ENCODE measurements at regions not wholly inside any gene's neighbourhood (a gene's known extent, or its start where the extent isn't known, plus 50 kb on each side); places are given as distances from the start of the nearest gene placed in this dataset.
"Not testable (repeated sequence)": the region's sequence is repeated elsewhere in the genome, so short reads cannot be mapped to it uniquely, and the experiment has no call there.

GRCh38 chrX:121365572-121366161 is 318.3 kb downstream of the GLUD2 start:
- no peak for DNase-seq (ENCODE audit: low spot score)
- H3K4me3 ChIP-seq (ENCODE audit: low read depth in 1 of 3, low read length in 3 of 3): no peak overlapping the region
- WGBS: 38% methylated on average over 13 of the region's 13 CpGs
- no peak overlapping the region for H3K9ac ChIP-seq (ENCODE audit: low read depth in 1 of 2, low read length in 2 of 2)
- TF ChIP-seq EGR1 (IDR thresholded peaks at IDR 0.05; ENCODE audit: low read depth in 2 of 2) (no peak), TAF1 (conservative IDR thresholded peaks at IDR 0.05) (no peak), HNF4G (IDR thresholded peaks at IDR 0.05) (no peak), ATF3 (IDR thresholded peaks at IDR 0.05) (no peak), RAD21 (IDR thresholded peaks at IDR 0.05) (no peak), NR2F2 (IDR thresholded peaks at IDR 0.05) (no peak), SP1 (IDR thresholded peaks at IDR 0.05) (no peak), MAX (IDR thresholded peaks at IDR 0.05) (no peak), FOXA2 (IDR thresholded peaks at IDR 0.05) (no peak), ZBTB33 (IDR thresholded peaks at IDR 0.05) (no peak), GABPA (IDR thresholded peaks at IDR 0.05 in 1 of 2, conservative IDR thresholded peaks at IDR 0.05 in 1 of 2) (no peak), RXRA (IDR thresholded peaks at IDR 0.05) (no peak), JUND (IDR thresholded peaks at IDR 0.05) (no peak), HNF4A (conservative IDR thresholded peaks at IDR 0.05) (no peak)
- no peaks in the 10 kb centered on the region for H3K27me3 ChIP-seq (ENCODE audit: control insufficient read depth in 4 of 4, insufficient read depth in 4 of 4, low read length in 3 of 4)
- H3K36me3 ChIP-seq (ENCODE audit: control insufficient read depth in 4 of 4, insufficient read depth in 3 of 4, low read depth in 1 of 4, low read length in 3 of 4): no peaks in the 10 kb centered on the region
- no peak overlapping the region for H3K27ac ChIP-seq (ENCODE audit: low read depth in 1 of 2, low read length in 2 of 2)
- no peaks in the 10 kb centered on the region for H3K4me1 ChIP-seq (ENCODE audit: control insufficient read depth in 4 of 4, insufficient read depth in 4 of 4, low read length in 3 of 4)
- no peaks in the 10 kb centered on the region for H3K9me3 ChIP-seq (ENCODE audit: control insufficient read depth in 4 of 4, low read length in 3 of 4)

GRCh38 chrX:121374471-121374870 is 327.1 kb downstream of the GLUD2 start:
- Histone ChIP-seq H3K9me3 (ENCODE audit: control insufficient read depth in 4 of 4, low read length in 3 of 4) (no peaks in the 10 kb centered on the region), H3K27me3 (ENCODE audit: control insufficient read depth in 4 of 4, insufficient read depth in 4 of 4, low read length in 3 of 4) (no peaks in the 10 kb centered on the region), H3K4me1 (ENCODE audit: control insufficient read depth in 4 of 4, insufficient read depth in 4 of 4, low read length in 3 of 4) (no peaks in the 10 kb centered on the region), H3K4me3 (ENCODE audit: low read depth in 1 of 3, low read length in 3 of 3) (no peak overlapping the region), H3K9ac (ENCODE audit: low read depth in 1 of 2, low read length in 2 of 2) (no peak overlapping the region), H3K36me3 (ENCODE audit: control insufficient read depth in 4 of 4, insufficient read depth in 3 of 4, low read depth in 1 of 4, low read length in 3 of 4) (no peaks in the 10 kb centered on the region), H3K27ac (ENCODE audit: low read depth in 1 of 2, low read length in 2 of 2) (no peak overlapping the region)
- WGBS: 80% methylated on average over 3 of the region's 3 CpGs
- no peak for DNase-seq (ENCODE audit: low spot score)
- TF ChIP-seq JUND (IDR thresholded peaks at IDR 0.05) (no peak), HNF4A (conservative IDR thresholded peaks at IDR 0.05) (no peak), RXRA (IDR thresholded peaks at IDR 0.05) (no peak), YY1 (IDR thresholded peaks at IDR 0.05) (no peak), REST (IDR thresholded peaks at IDR 0.05) (no peak), FOXA1 (IDR thresholded peaks at IDR 0.05) (no peak), TAF1 (conservative IDR thresholded peaks at IDR 0.05) (no peak), GABPA (IDR thresholded peaks at IDR 0.05 in 1 of 2, conservative IDR thresholded peaks at IDR 0.05 in 1 of 2) (no peak), HNF4G (IDR thresholded peaks at IDR 0.05) (no peak), ATF3 (IDR thresholded peaks at IDR 0.05) (no peak), ZBTB33 (IDR thresholded peaks at IDR 0.05) (no peak), SP1 (IDR thresholded peaks at IDR 0.05) (no peak), FOXA2 (IDR thresholded peaks at IDR 0.05) (no peak), NR2F2 (IDR thresholded peaks at IDR 0.05) (no peak), EGR1 (IDR thresholded peaks at IDR 0.05; ENCODE audit: low read depth in 2 of 2) (no peak)

- not testable (repeated sequence) for H3K4me3 ChIP-seq (ENCODE audit: low read depth in 1 of 3, low read length in 3 of 3); H3K9ac ChIP-seq (ENCODE audit: low read depth in 1 of 2, low read length in 2 of 2); H3K9me3 ChIP-seq (ENCODE audit: control insufficient read depth in 4 of 4, low read length in 3 of 4); H3K27me3 ChIP-seq (ENCODE audit: control insufficient read depth in 4 of 4, insufficient read depth in 4 of 4, low read length in 3 of 4); H3K4me1 ChIP-seq (ENCODE audit: control insufficient read depth in 4 of 4, insufficient read depth in 4 of 4, low read length in 3 of 4); DNase-seq (ENCODE audit: low spot score); H3K36me3 ChIP-seq (ENCODE audit: control insufficient read depth in 4 of 4, insufficient read depth in 3 of 4, low read depth in 1 of 4, low read length in 3 of 4); H3K27ac ChIP-seq (ENCODE audit: low read depth in 1 of 2, low read length in 2 of 2)
- WGBS: 93% methylated on average over 7 of the region's 7 CpGs
These were observed 334.5 kb downstream of the GLUD2 start for GRCh38 chrX:121381915-121382314.
